GM18502 (cell line): ENCODE measurements at regions not wholly inside any gene's neighbourhood (a gene's known extent, or its start where the extent isn't known, plus 50 kb on each side); places are given as distances from the start of the nearest gene placed in this dataset.
A peak's percentile ranks its signal among the peaks of the same experiment; 100 is the strongest.

Source experiments
- ATAC-seq: cut with Tn5 transposase; IDR thresholded peaks from one replicate; pipeline ENCODE4 v1.9.1; 2021; ENCODE audit warnings: mild to moderate bottlenecking; ENCODE audit not compliant: unreplicated experiment, poor library complexity

- ATAC-seq, result no peak
Observed at GRCh38 chr12:43294916-43295315, 257.1 kb downstream of the ADAMTS20 start.

- no peak for ATAC-seq
Observed at GRCh38 chr12:43294147-43294546, 257.9 kb downstream of the ADAMTS20 start.

GRCh38 chr12:43293396-43293795 lies 258.6 kb downstream of the ADAMTS20 start:
- ATAC-seq, result no peak

GRCh38 chr12:43292699-43293098 lies 259.3 kb downstream of the ADAMTS20 start:
- ATAC-seq, result no peak

- no peak for ATAC-seq
Observed at GRCh38 chr12:43291516-43291915, 260.5 kb downstream of the ADAMTS20 start.

GRCh38 chr12:43290836-43291235 lies 261.2 kb downstream of the ADAMTS20 start:
- ATAC-seq, result no peak

- no peak for ATAC-seq
Observed at GRCh38 chr12:43289426-43289801, 262.6 kb downstream of the ADAMTS20 start.

GRCh38 chr12:43288671-43289425 lies 263.2 kb downstream of the ADAMTS20 start:
- ATAC-seq, result no peak

GRCh38 chr12:43287706-43288383 lies 264.2 kb downstream of the ADAMTS20 start:
- ATAC-seq, result no peak

GRCh38 chr12:43286986-43287385 lies 265.0 kb downstream of the ADAMTS20 start:
- no peak for ATAC-seq

- ATAC-seq, result no peak
Observed at GRCh38 chr12:43285159-43285598, 266.8 kb downstream of the ADAMTS20 start.

GRCh38 chr12:43284486-43285158 lies 267.4 kb downstream of the ADAMTS20 start:
- no peak for ATAC-seq

GRCh38 chr12:43283206-43283605 lies 268.8 kb downstream of the ADAMTS20 start:
- no peak for ATAC-seq

GRCh38 chr12:43282106-43282505 lies 269.9 kb downstream of the ADAMTS20 start:
- no peak for ATAC-seq

GRCh38 chr12:43281563-43281962 lies 270.4 kb downstream of the ADAMTS20 start:
- no peak for ATAC-seq

- ATAC-seq, result no peak
Observed at GRCh38 chr12:43278541-43278832, 273.5 kb downstream of the ADAMTS20 start.

- peak; percentile 96 for ATAC-seq
Observed at GRCh38 chr12:43277651-43278540, 274.1 kb downstream of the ADAMTS20 start.

- ATAC-seq, result no peak
Observed at GRCh38 chr12:43273467-43273866, 278.5 kb downstream of the ADAMTS20 start.

- ATAC-seq, result no peak
Observed at GRCh38 chr12:43271659-43272058, 280.3 kb downstream of the ADAMTS20 start.

GRCh38 chr12:43267818-43268217 lies 284.2 kb downstream of the ADAMTS20 start:
- no peak for ATAC-seq
